Neuronal stem cell (in vitro differentiated cells): ENCODE measurements at regions not wholly inside any gene's neighbourhood (a gene's known extent, or its start where the extent isn't known, plus 50 kb on each side); places are given as distances from the start of the nearest gene placed in this dataset.

Experiments
- DNase-seq: peaks from one replicate; pipeline ENCODE4 v3.0.0-alpha.2; 2013; ENCODE audit warnings: low spot score
- H2AFZ ChIP-seq: one replicate; pipeline ENCODE4 v1.6.1; 2013; ENCODE audit warnings: mild to moderate bottlenecking, low read length, inconsistent platforms
- H2AK5ac ChIP-seq: 2 replicates; pipeline ENCODE4 v1.6.1; 2013; ENCODE audit warnings: low read depth, mild to moderate bottlenecking, inconsistent platforms, low read length, moderate library complexity, mixed read lengths
- H2BK120ac ChIP-seq: 2 replicates; pipeline ENCODE4 v1.6.1; 2013; ENCODE audit warnings: low read depth, mild to moderate bottlenecking, inconsistent platforms, low read length, moderate library complexity, mixed read lengths
- H2BK12ac ChIP-seq: one replicate; pipeline ENCODE4 v1.6.1; 2013; ENCODE audit warnings: low read length, inconsistent platforms
- H2BK15ac ChIP-seq: 2 replicates; pipeline ENCODE4 v1.6.1; 2013; ENCODE audit warnings: mild to moderate bottlenecking, low read length, inconsistent platforms, mixed read lengths
- H2BK5ac ChIP-seq: one replicate; pipeline ENCODE4 v1.6.1; 2013; ENCODE audit warnings: inconsistent platforms, mild to moderate bottlenecking, low read length, moderate library complexity
- H3K14ac ChIP-seq: one replicate; pipeline ENCODE4 v1.6.1; 2013; ENCODE audit warnings: low read length, inconsistent platforms
- H3K18ac ChIP-seq: 2 replicates; pipeline ENCODE4 v1.6.1; 2013; ENCODE audit warnings: low read length, inconsistent platforms
- H3K23ac ChIP-seq: 2 replicates; pipeline ENCODE4 v1.6.1; 2013; ENCODE audit warnings: low read depth, mild to moderate bottlenecking, mixed read lengths, low read length, inconsistent platforms; ENCODE audit not compliant: poor library complexity
- H3K27ac ChIP-seq: replicated peaks from 3 replicates; pipeline ENCODE4 v1.5.1; 2013; ENCODE audit warnings: low read length, inconsistent platforms
- H3K27me3 ChIP-seq, 3 experiments: 2 replicates each; pipeline ENCODE4 v1.6.1; 2013; ENCODE audit warnings: low read length in 3 of 3, mild to moderate bottlenecking in 2 of 3, inconsistent platforms in 1 of 3, low read depth in 1 of 3, mixed read lengths in 1 of 3, moderate library complexity in 1 of 3; ENCODE audit not compliant: control insufficient read depth in 3 of 3, insufficient read depth in 3 of 3
- H3K36me3 ChIP-seq, 2 donors: replicated peaks in 1 of 2; 2 replicates each; pipeline ENCODE4 v1.6.1; 2013; ENCODE audit warnings: low read length in 2 of 2; ENCODE audit not compliant: control insufficient read depth in 2 of 2, insufficient read depth in 2 of 2
- H3K4ac ChIP-seq: 2 replicates; pipeline ENCODE4 v1.6.1; 2013; ENCODE audit warnings: inconsistent platforms, mild to moderate bottlenecking, low read length, moderate library complexity
- H3K4me1 ChIP-seq, 2 donors: 1 replicate in 1 of 2; 2 replicates in 1 of 2; pipeline ENCODE4 v1.6.1; 2013; ENCODE audit warnings: low read length in 2 of 2, low read depth in 1 of 2; ENCODE audit not compliant: control insufficient read depth in 2 of 2, insufficient read depth in 1 of 2
- H3K4me2 ChIP-seq: one replicate; pipeline ENCODE4 v1.6.1; 2013; ENCODE audit warnings: mild to moderate bottlenecking, low read length, inconsistent platforms; ENCODE audit not compliant: insufficient read depth, poor library complexity, severe bottlenecking
- H3K4me3 ChIP-seq, 2 donors: 2 replicates each; pipeline ENCODE4 v1.5.1; 2013; ENCODE audit warnings: low read length in 2 of 2, mild to moderate bottlenecking in 2 of 2, inconsistent platforms in 1 of 2, moderate library complexity in 1 of 2
- H3K79me1 ChIP-seq: one replicate; pipeline ENCODE4 v1.6.1; 2013; ENCODE audit warnings: low read depth, mild to moderate bottlenecking, inconsistent platforms, low read length, moderate library complexity
- H3K9ac ChIP-seq: one replicate; pipeline ENCODE4 v1.6.1; 2013; ENCODE audit warnings: mild to moderate bottlenecking, low read depth, low read length, inconsistent platforms; ENCODE audit not compliant: poor library complexity
- H3K9me3 ChIP-seq, 2 donors: replicated peaks in 1 of 2; 2 replicates each; pipeline versions ENCODE3 to v1.6.1; 2013; ENCODE audit warnings: low read length in 2 of 2, mild to moderate bottlenecking in 2 of 2, inconsistent platforms in 1 of 2, low read depth in 1 of 2, mixed read lengths in 1 of 2, moderate library complexity in 1 of 2; ENCODE audit not compliant: control insufficient read depth in 2 of 2, insufficient read depth in 1 of 2
- H4K8ac ChIP-seq: one replicate; pipeline ENCODE4 v1.6.1; 2013; ENCODE audit warnings: low read depth, mild to moderate bottlenecking, inconsistent platforms, low read length, moderate library complexity
- H4K91ac ChIP-seq: one replicate; pipeline ENCODE4 v1.6.1; 2013; ENCODE audit warnings: low read length, low read depth, mild to moderate bottlenecking, inconsistent platforms; ENCODE audit not compliant: poor library complexity
- WGBS, 2 donors: extraction: QIAGEN DNeasy Blood & Tissue Kit; methylation state at CpG; one replicate each; pipeline ENCODE4 v1.1.7; 2013; ENCODE audit warnings: missing lambda C conversion rate in 2 of 2, mixed read lengths in 1 of 2; ENCODE audit not compliant: insufficient read length in 2 of 2, insufficient replicate concordance in 1 of 2; ENCODE audit errors: extremely low coverage in 2 of 2; 5-methylcytosine and 5-hydroxymethylcytosine counted together

DNA sequence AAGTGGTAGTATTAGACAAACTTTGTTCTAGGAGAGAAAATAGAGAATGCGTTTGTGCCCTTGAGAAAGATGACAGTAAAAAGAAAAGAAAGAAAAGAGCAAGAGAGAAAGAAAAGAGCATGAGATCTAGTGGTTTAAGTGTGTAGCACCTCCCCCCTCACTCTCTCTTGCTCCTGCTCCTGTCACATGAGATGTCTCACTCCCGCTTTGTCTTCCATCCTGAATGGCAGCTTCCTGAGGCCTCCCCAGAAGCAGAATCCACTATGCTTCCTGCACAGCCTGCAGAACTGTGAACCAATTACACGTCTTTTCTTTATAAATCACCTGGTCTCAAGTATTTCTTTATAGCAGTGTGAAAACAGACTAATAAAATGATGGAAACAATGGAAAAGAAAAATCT is 499.6 kb downstream of the ACTRT1 start:
- DNase-seq, result no peak
- no CpG with 5 or more reads among the region's 3 CpGs for WGBS, 2 donors
- H4K91ac ChIP-seq, result no peak overlapping the region

DNA sequence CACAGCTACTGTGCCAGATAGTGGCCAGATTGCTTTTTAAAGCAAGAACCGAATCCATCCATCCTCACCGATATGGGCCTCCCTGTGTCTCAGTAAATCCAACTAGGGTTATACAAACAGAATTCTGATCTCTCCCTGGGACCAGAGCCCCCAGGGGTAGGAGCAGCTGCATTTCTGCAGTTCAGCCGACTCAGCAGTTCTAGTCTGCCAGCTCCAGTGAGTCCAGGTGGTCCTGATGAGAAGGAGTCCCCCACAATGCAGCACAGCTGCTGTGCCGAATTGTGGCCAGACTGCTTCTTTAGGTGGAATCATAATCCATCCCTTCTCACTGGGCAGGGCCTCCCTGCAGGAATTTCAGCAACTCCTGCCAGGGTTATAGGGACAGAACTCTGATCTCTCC is 532.9 kb downstream of the ACTRT1 start:
- H4K91ac ChIP-seq, result no peak overlapping the region
- H3K4me3 ChIP-seq, result no peak overlapping the region
- no peak overlapping the region for H2BK5ac ChIP-seq
- no peaks in the 10 kb centered on the region for H3K4me1 ChIP-seq
- no peak overlapping the region for H2BK15ac ChIP-seq
- no CpG with 5 or more reads among the region's 4 CpGs for WGBS, 2 donors
- no peak overlapping the region for H3K9ac ChIP-seq
- no peak overlapping the region for H4K8ac ChIP-seq
- H2BK12ac ChIP-seq, result no peak overlapping the region
- no peak overlapping the region for H3K23ac ChIP-seq
- H3K4ac ChIP-seq, result no peak overlapping the region
- no peak overlapping the region for H2BK120ac ChIP-seq
- H3K9me3 ChIP-seq, result no peaks in the 10 kb centered on the region
- H3K36me3 ChIP-seq, result no peaks in the 10 kb centered on the region
- no peak overlapping the region for H3K18ac ChIP-seq
- H3K14ac ChIP-seq, result no peak overlapping the region
- H3K27me3 ChIP-seq, result no peaks in the 10 kb centered on the region
- H3K27ac ChIP-seq, result no peak overlapping the region
- H2AK5ac ChIP-seq, result no peak overlapping the region
- H3K79me1 ChIP-seq, result no peaks in the 10 kb centered on the region
- no peak overlapping the region for H3K4me2 ChIP-seq
- DNase-seq, result no peak
- H2AFZ ChIP-seq, result no peak overlapping the region

More for the DNA sequence above, 499.6 kb downstream of the ACTRT1 start:
- no peak overlapping the region for H2BK15ac ChIP-seq
- H3K23ac ChIP-seq, result no peak overlapping the region
- no peak overlapping the region for H4K8ac ChIP-seq
- H2BK5ac ChIP-seq, result no peak overlapping the region
- no peak overlapping the region for H3K18ac ChIP-seq
- no peak overlapping the region for H3K4ac ChIP-seq
- peak overlapping the region; percentile 8 for H2AFZ ChIP-seq
- H2AK5ac ChIP-seq, result no peak overlapping the region
- H3K79me1 ChIP-seq, result no peaks in the 10 kb centered on the region
- no peak overlapping the region for H3K14ac ChIP-seq
- H2BK120ac ChIP-seq, result no peak overlapping the region
- H2BK12ac ChIP-seq, result no peak overlapping the region
- no peak overlapping the region for H3K27ac ChIP-seq
- H3K9ac ChIP-seq, result no peak overlapping the region
- H3K4me2 ChIP-seq, result no peak overlapping the region
- no peaks in the 10 kb centered on the region for H3K4me1 ChIP-seq
- H3K4me3 ChIP-seq, result no peak overlapping the region
- no peaks in the 10 kb centered on the region for H3K27me3 ChIP-seq
- H3K9me3 ChIP-seq, result no peaks in the 10 kb centered on the region
- H3K36me3 ChIP-seq, result no peaks in the 10 kb centered on the region

DNA sequence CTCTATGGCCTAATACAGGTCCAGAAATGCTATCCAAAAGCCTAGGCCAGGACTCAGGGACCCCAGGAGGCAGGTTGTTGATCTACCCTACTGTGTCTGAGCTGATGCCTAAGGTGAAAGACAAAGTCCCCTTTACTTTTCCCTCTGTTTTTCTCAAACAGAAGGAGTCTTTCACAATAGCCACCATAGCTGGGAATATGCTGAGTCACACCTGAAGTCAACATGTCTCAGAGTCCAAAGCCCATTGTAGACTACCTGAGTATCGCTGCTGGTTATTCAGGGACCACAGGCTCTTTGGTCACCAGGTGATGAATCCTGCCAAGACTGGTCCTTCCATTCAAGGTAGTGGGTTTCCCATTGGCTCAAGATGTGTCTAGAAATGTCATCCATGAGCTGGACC is 562.2 kb downstream of the ACTRT1 start:
- Histone ChIP-seq H3K4ac (no peak overlapping the region), H2BK5ac (no peak overlapping the region), H2BK15ac (no peak overlapping the region), H4K8ac (no peak overlapping the region), H3K4me3 (no peak overlapping the region), H2AFZ (no peak overlapping the region), H2BK12ac (no peak overlapping the region), H2AK5ac (no peak overlapping the region), H3K18ac (no peak overlapping the region), H4K91ac (no peak overlapping the region), H3K4me2 (no peak overlapping the region), H3K36me3 (no peaks in the 10 kb centered on the region), H3K23ac (no peak overlapping the region), H3K4me1 (no peaks in the 10 kb centered on the region), H3K27me3 (no peaks in the 10 kb centered on the region), H3K9me3 (no peaks in the 10 kb centered on the region), H3K27ac (no peak overlapping the region), H3K14ac (no peak overlapping the region), H3K79me1 (no peaks in the 10 kb centered on the region), H2BK120ac (no peak overlapping the region), H3K9ac (no peak overlapping the region)
- no CpG with 5 or more reads among the region's 1 CpG for WGBS, 2 donors
- DNase-seq, result no peak

DNA sequence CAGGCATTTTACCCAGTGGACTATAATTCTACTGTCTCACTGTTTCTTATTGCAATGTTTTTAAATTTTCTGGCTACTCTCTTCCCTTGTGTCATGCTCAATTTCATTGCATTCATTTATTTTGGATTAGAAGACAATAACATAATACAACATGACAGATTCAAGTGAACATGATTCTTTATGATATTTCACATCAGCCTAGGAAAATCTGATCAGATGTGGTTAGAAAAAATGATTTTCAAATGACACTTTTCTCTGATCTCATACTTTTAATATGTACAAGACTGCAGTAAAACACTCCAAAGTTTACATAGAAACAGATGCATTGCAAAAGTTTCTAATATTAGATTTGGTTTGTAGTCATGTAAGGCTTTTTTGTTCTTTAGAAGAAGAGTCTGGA is 586.0 kb downstream of the ACTRT1 start:
- Histone ChIP-seq H3K36me3 (no peaks in the 10 kb centered on the region), H3K9me3 (no peaks in the 10 kb centered on the region), H2BK15ac (no peak overlapping the region), H3K14ac (no peak overlapping the region), H2BK120ac (no peak overlapping the region), H2AFZ (no peak overlapping the region), H3K27me3 (no peaks in the 10 kb centered on the region), H3K23ac (no peak overlapping the region), H2BK12ac (no peak overlapping the region), H4K91ac (no peak overlapping the region), H2AK5ac (no peak overlapping the region), H3K4me3 (no peak overlapping the region), H4K8ac (no peak overlapping the region), H3K18ac (no peak overlapping the region), H3K27ac (no peak overlapping the region), H3K9ac (no peak overlapping the region), H2BK5ac (no peak overlapping the region), H3K79me1 (no peaks in the 10 kb centered on the region), H3K4me1 (no peaks in the 10 kb centered on the region), H3K4ac (no peak overlapping the region), H3K4me2 (no peak overlapping the region)
- DNase-seq, result no peak
